K562 (cell line): ENCODE measurements at regions not wholly inside any gene's neighbourhood (a gene's known extent, or its start where the extent isn't known, plus 50 kb on each side); places are given as distances from the start of the nearest gene placed in this dataset.

Source experiments
- ARID1B ChIP-seq: fragments of 450-650 bp; IDR thresholded peaks from 2 replicates; pipeline ENCODE4 v1.6.1; 2016; ENCODE audit warnings: antibody characterized with exemption, mild to moderate bottlenecking, inconsistent platforms
- ARID3A ChIP-seq: IDR thresholded peaks from 2 replicates; pipeline ENCODE4 v1.6.1; 2012; ENCODE audit warnings: low read depth, low read length, improper control_type of control experiment, borderline replicate concordance
- ATF1 ChIP-seq, 2 experiments: fragments of 450-650 bp in 1 of 2; IDR thresholded peaks; 2 replicates each; pipeline ENCODE4 v1.6.1; 2016; ENCODE audit warnings: missing compliant biosample characterization in 1 of 2, missing genetic modification characterization in 1 of 2
- BMI1 ChIP-seq: fragments of 150-350 bp; IDR thresholded peaks from 2 replicates; pipeline ENCODE4 v1.6.1; 2014; ENCODE audit warnings: low read length
- CREBBP ChIP-seq: IDR thresholded peaks from one replicate; pipeline ENCODE4 v1.6.1; 2012; ENCODE audit warnings: low read depth, mild to moderate bottlenecking, control low read depth, inconsistent platforms, low read length
- DPF2 ChIP-seq: fragments of 450-650 bp; IDR thresholded peaks from 2 replicates; pipeline ENCODE4 v1.6.1; 2016
- E2F4 ChIP-seq: sonication (generic); formaldehyde crosslinking; IDR thresholded peaks from 2 replicates; pipeline ENCODE4 v1.8.0; 2022; ENCODE audit warnings: mild to moderate bottlenecking, low read depth, missing genetic modification reagents
- ETV6 ChIP-seq, 3 experiments: fragments of 150-350 bp in 1 of 3; sonication (generic) in 1 of 3; formaldehyde crosslinking in 1 of 3; IDR thresholded peaks; 2 replicates each; pipeline versions ENCODE4 v1.6.1 to v1.8.0; 2014 to 2022; ENCODE audit warnings: borderline replicate concordance in 2 of 3, low read depth in 2 of 3, antibody characterized with exemption in 1 of 3, low read length in 1 of 3, mild to moderate bottlenecking in 1 of 3, missing genetic modification reagents in 1 of 3
- FOS ChIP-seq: IDR thresholded peaks from 3 replicates; pipeline ENCODE4 v1.6.1; 2011; ENCODE audit not compliant: insufficient read length; ENCODE audit errors: extremely low read depth
- FOXA1 ChIP-seq: fragments of 450-650 bp; IDR thresholded peaks from 2 replicates; pipeline ENCODE4 v1.6.1; 2016; ENCODE audit warnings: mild to moderate bottlenecking, borderline replicate concordance
- HCFC1 ChIP-seq: IDR thresholded peaks from 2 replicates; pipeline ENCODE4 v1.6.1; 2012; ENCODE audit warnings: low read depth, low read length, improper control_type of control experiment
- KDM1A ChIP-seq, 2 experiments: fragments of 450-650 bp; IDR thresholded peaks; 2 replicates each; pipeline ENCODE4 v1.6.1; 2016; ENCODE audit warnings: mild to moderate bottlenecking in 2 of 2
- KLF1 ChIP-seq: fragments of 450-650 bp; IDR thresholded peaks from 2 replicates; pipeline ENCODE4 v1.6.1; 2016; ENCODE audit warnings: missing genetic modification characterization, missing compliant biosample characterization
- MBD1 ChIP-seq: fragments of 250-450 bp; sonication (Bioruptor Pico); IDR thresholded peaks from 2 replicates; pipeline ENCODE4 v1.8.0; 2022; ENCODE audit warnings: inconsistent platforms
- NFATC3 ChIP-seq: fragments of 450-650 bp; IDR thresholded peaks from 2 replicates; pipeline ENCODE4 v1.6.1; 2017; ENCODE audit warnings: mild to moderate bottlenecking
- PCBP1 ChIP-seq: fragments of 200-400 bp; formaldehyde crosslinking; IDR thresholded peaks from 2 replicates; pipeline ENCODE4 v1.6.1; 2018; ENCODE audit warnings: mild to moderate bottlenecking, low read depth, low read length; ENCODE audit not compliant: poor library complexity, severe bottlenecking
- PHB2 ChIP-seq: fragments of 450-650 bp; IDR thresholded peaks from 2 replicates; pipeline ENCODE4 v1.6.1; 2017; ENCODE audit warnings: low read depth
- PTTG1 ChIP-seq: fragments of 450-650 bp; IDR thresholded peaks from 2 replicates; pipeline ENCODE4 v1.6.1; 2016; ENCODE audit warnings: low read depth, mild to moderate bottlenecking, missing genetic modification characterization, missing compliant biosample characterization
- STAG1 ChIP-seq: sonication (generic); formaldehyde crosslinking; IDR thresholded peaks from 2 replicates; pipeline ENCODE4 v1.5.0; 2020; ENCODE audit warnings: missing genetic modification reagents, borderline replicate concordance
- TCFL5 ChIP-seq: fragments of 250-450 bp; sonication (Bioruptor Pico); conservative IDR thresholded peaks from 2 replicates; pipeline ENCODE4 v1.6.1; 2021; ENCODE audit warnings: mild to moderate bottlenecking, moderate library complexity, matching md5 sums
- TRIM24 ChIP-seq, 2 experiments: fragments of 450-650 bp; IDR thresholded peaks; 2 replicates each; pipeline ENCODE4 v1.6.1; 2016
- YBX1 ChIP-seq: fragments of 450-650 bp; IDR thresholded peaks from 2 replicates; pipeline ENCODE4 v1.7.1; 2016; ENCODE audit warnings: mild to moderate bottlenecking
- ZEB2 ChIP-seq: fragments of 450-650 bp; IDR thresholded peaks from 2 replicates; pipeline ENCODE4 v1.6.1; 2016
- ZNF212 ChIP-seq: fragments of 450-650 bp; formaldehyde crosslinking; IDR thresholded peaks from 2 replicates; pipeline ENCODE4 v1.4.0; 2020; ENCODE audit warnings: mild to moderate bottlenecking
- ZNF324 ChIP-seq: fragments of 250-450 bp; sonication (Bioruptor Pico); IDR thresholded peaks from 2 replicates; pipeline ENCODE4 v1.4.0; 2020; ENCODE audit warnings: mild to moderate bottlenecking
- ZNF79 ChIP-seq: fragments of 250-450 bp; sonication (Bioruptor Pico); IDR thresholded peaks from 2 replicates; pipeline ENCODE4 v1.4.0; 2020; ENCODE audit warnings: low read depth, mild to moderate bottlenecking, moderate library complexity

GRCh38 chr18:2302628-2303516 lies 268.4 kb downstream of the METTL4 start (continued):
- TF ChIP-seq KDM1A (IDR thresholded peaks at IDR 0.05) (peak in 1 of 2 experiments; percentile 56; a peak in 1 of 4 replicates), PCBP1 (no peak), NFATC3 (0 out of 2 replicates have a peak, but pooled peaks have one; percentile 11), DPF2 (peak; percentile 95), STAG1 (CRISPR knock-in tag) (no peak), ZNF79 (CRISPR knock-in tag) (no peak), ZNF212 (CRISPR knock-in tag) (no peak), ZEB2 (peak; percentile 76), BMI1 (no peak), KLF1 (tag) (no peak), ATF1 (CRISPR knock-in tag; IDR thresholded peaks at IDR 0.05) (no peak), ATF1 (tag; IDR thresholded peaks at IDR 0.05) (peak; percentile 60), TCFL5 (CRISPR knock-in tag) (no peak), TRIM24 (IDR thresholded peaks at IDR 0.05) (peak; percentile 83 to 88), MBD1 (no peak), PHB2 (peak; percentile 39; the same call in 1 of the 2 replicates), YBX1 (no peak), FOXA1 (no peak), ARID1B (peak; percentile 97), HCFC1 (no peak), E2F4 (no peak), ZNF324 (CRISPR knock-in tag) (no peak), ETV6 (IDR thresholded peaks at IDR 0.05; ENCODE audit: borderline replicate concordance in 1 of 2, low read depth in 2 of 2, low read length in 1 of 2) (no peak), ETV6 (CRISPR knock-in tag; IDR thresholded peaks at IDR 0.05; ENCODE audit: borderline replicate concordance) (no peak), ARID3A (peak; percentile 13; the same call in 1 of the 2 replicates), FOS (no peak), PTTG1 (peak; percentile 57; the same call in 1 of the 2 replicates), CREBBP (no peak)
